IPS-18c (cell line): ENCODE measurements at regions not wholly inside any gene's neighbourhood (a gene's known extent, or its start where the extent isn't known, plus 50 kb on each side); places are given as distances from the start of the nearest gene placed in this dataset.

Source experiments
- H3K4me3 ChIP-seq: 2 replicates; pipeline ENCODE4 v1.7.0; 2013; ENCODE audit warnings: low read depth, mild to moderate bottlenecking, low read length, moderate library complexity; ENCODE audit not compliant: insufficient read depth
- H3K9me3 ChIP-seq: one replicate; pipeline ENCODE4 v1.6.1; 2013; ENCODE audit warnings: mild to moderate bottlenecking, low read length, moderate library complexity; ENCODE audit not compliant: control insufficient read depth, insufficient read depth

- peaks cover 2% of the 10 kb centered on the region for H3K9me3 ChIP-seq
- H3K4me3 ChIP-seq: no peak overlapping the region
Measured at GRCh38 chr2:128549646-128550260, 231.1 kb upstream of the HS6ST1 start.

- H3K4me3 ChIP-seq: no peak overlapping the region
- H3K9me3 ChIP-seq: peaks cover 2% of the 10 kb centered on the region
Measured at GRCh38 chr2:128550389-128550788, 231.7 kb upstream of the HS6ST1 start.

GRCh38 chr2:128550801-128551416 lies 232.2 kb upstream of the HS6ST1 start:
- H3K9me3 ChIP-seq: peaks cover 2% of the 10 kb centered on the region
- no peak overlapping the region for H3K4me3 ChIP-seq

GRCh38 chr2:128551435-128551834 lies 232.8 kb upstream of the HS6ST1 start:
- peaks cover 2% of the 10 kb centered on the region for H3K9me3 ChIP-seq
- no peak overlapping the region for H3K4me3 ChIP-seq

GRCh38 chr2:128552141-128552805 lies 233.6 kb upstream of the HS6ST1 start:
- Histone ChIP-seq H3K9me3 (peaks cover 2% of the 10 kb centered on the region), H3K4me3 (no peak overlapping the region)

- H3K9me3 ChIP-seq: peaks cover 2% of the 10 kb centered on the region
- no peak overlapping the region for H3K4me3 ChIP-seq
Measured at GRCh38 chr2:128552806-128553551, 234.3 kb upstream of the HS6ST1 start.

GRCh38 chr2:128554151-128554769 lies 235.6 kb upstream of the HS6ST1 start:
- Histone ChIP-seq H3K4me3 (no peak overlapping the region), H3K9me3 (peaks cover 4% of the 10 kb centered on the region)

- Histone ChIP-seq H3K9me3 (peaks cover 4% of the 10 kb centered on the region), H3K4me3 (no peak overlapping the region)
Measured at GRCh38 chr2:128555433-128555832, 236.8 kb upstream of the HS6ST1 start.

GRCh38 chr2:128556089-128556488 lies 237.4 kb upstream of the HS6ST1 start:
- Histone ChIP-seq H3K9me3 (peaks cover 4% of the 10 kb centered on the region), H3K4me3 (no peak overlapping the region)

GRCh38 chr2:128556633-128557032 lies 238.0 kb upstream of the HS6ST1 start:
- peaks cover 4% of the 10 kb centered on the region for H3K9me3 ChIP-seq

GRCh38 chr2:128557069-128557468 lies 238.4 kb upstream of the HS6ST1 start:
- Histone ChIP-seq H3K9me3 (peaks cover 4% of the 10 kb centered on the region), H3K4me3 (no peak overlapping the region)

More at GRCh38 chr2:128556633-128557032, 238.0 kb upstream of the HS6ST1 start:
- no peak overlapping the region for H3K4me3 ChIP-seq

GRCh38 chr2:128557831-128558241 lies 239.2 kb upstream of the HS6ST1 start:
- no peak overlapping the region for H3K4me3 ChIP-seq
- peaks cover 4% of the 10 kb centered on the region for H3K9me3 ChIP-seq

- H3K4me3 ChIP-seq: no peak overlapping the region
- H3K9me3 ChIP-seq: peaks cover 2% of the 10 kb centered on the region
Measured at GRCh38 chr2:128558441-128558840, 239.8 kb upstream of the HS6ST1 start.

GRCh38 chr2:128558895-128559532 lies 240.3 kb upstream of the HS6ST1 start:
- H3K9me3 ChIP-seq: peaks cover 2% of the 10 kb centered on the region
- no peak overlapping the region for H3K4me3 ChIP-seq

- no peak overlapping the region for H3K4me3 ChIP-seq
Measured at GRCh38 chr2:128559533-128560515, 241.2 kb upstream of the HS6ST1 start.

GRCh38 chr2:128560718-128561117 lies 242.1 kb upstream of the HS6ST1 start:
- peaks cover 4% of the 10 kb centered on the region for H3K9me3 ChIP-seq
- H3K4me3 ChIP-seq: no peak overlapping the region

More at GRCh38 chr2:128559533-128560515, 241.2 kb upstream of the HS6ST1 start:
- H3K9me3 ChIP-seq: peaks cover 3% of the 10 kb centered on the region
